Right kidney (tissue), 1 donor: ENCODE measurements at regions not wholly inside any gene's neighbourhood (a gene's known extent, or its start where the extent isn't known, plus 50 kb on each side); places are given as distances from the start of the nearest gene placed in this dataset.
"Not testable (repeated sequence)": the region's sequence is repeated elsewhere in the genome, so short reads cannot be mapped to it uniquely, and the experiment has no call there.

Experiments used
- DNase-seq: peaks from one replicate; pipeline ENCODE4 v3.0.0-alpha.2; 2016

GRCh38 chr7:114364151-114364550 lies 50.5 kb upstream of the FOXP2 start:
- no peak for DNase-seq

- no peak for DNase-seq
Measured at GRCh38 chr7:114363292-114363691, 51.3 kb upstream of the FOXP2 start.

GRCh38 chr7:114358911-114359310 lies 55.7 kb upstream of the FOXP2 start:
- no peak for DNase-seq

- DNase-seq, result no peak
Measured at GRCh38 chr7:114356133-114356532, 58.5 kb upstream of the FOXP2 start.

GRCh38 chr7:114354306-114354705 lies 60.3 kb upstream of the FOXP2 start:
- DNase-seq, result no peak

GRCh38 chr7:114345494-114345893 lies 69.1 kb upstream of the FOXP2 start:
- no peak for DNase-seq

- DNase-seq, result no peak
Measured at GRCh38 chr7:114343949-114344708, 70.5 kb upstream of the FOXP2 start.

- DNase-seq, result no peak
Measured at GRCh38 chr7:114342431-114343179, 72.0 kb upstream of the FOXP2 start.

- DNase-seq, result no peak
Measured at GRCh38 chr7:114341648-114342047, 73.0 kb upstream of the FOXP2 start.

- no peak for DNase-seq
Measured at GRCh38 chr7:114334989-114335388, 79.6 kb upstream of the FOXP2 start.

GRCh38 chr7:114329458-114329857 lies 85.2 kb upstream of the FOXP2 start:
- not testable (repeated sequence) for DNase-seq

GRCh38 chr7:114317450-114318098 lies 97.0 kb upstream of the FOXP2 start:
- DNase-seq, result no peak

GRCh38 chr7:114312649-114313048 lies 102.0 kb upstream of the FOXP2 start:
- no peak for DNase-seq

GRCh38 chr7:114310345-114311110 lies 104.1 kb upstream of the FOXP2 start:
- no peak for DNase-seq

- no peak for DNase-seq
Measured at GRCh38 chr7:114309729-114310128, 104.9 kb upstream of the FOXP2 start.

GRCh38 chr7:114303301-114303700 lies 111.3 kb upstream of the FOXP2 start:
- no peak for DNase-seq

- no peak for DNase-seq
Measured at GRCh38 chr7:114302858-114303257, 111.8 kb upstream of the FOXP2 start.

GRCh38 chr7:114298011-114298410 lies 116.6 kb upstream of the FOXP2 start:
- DNase-seq, result no peak

- DNase-seq, result no peak
Measured at GRCh38 chr7:114297121-114297520, 117.5 kb upstream of the FOXP2 start.

GRCh38 chr7:114295522-114295921 lies 119.1 kb upstream of the FOXP2 start:
- no peak for DNase-seq

- DNase-seq, result no peak
Measured at GRCh38 chr7:114294036-114294435, 120.6 kb upstream of the FOXP2 start.

- DNase-seq, result no peak
Measured at GRCh38 chr7:114293289-114294012, 121.2 kb upstream of the FOXP2 start.
